ENCODE measurements at regions not wholly inside any gene's neighbourhood (a gene's known extent, or its start where the extent isn't known, plus 50 kb on each side); places are given as distances from the start of the nearest gene placed in this dataset.

DNA sequence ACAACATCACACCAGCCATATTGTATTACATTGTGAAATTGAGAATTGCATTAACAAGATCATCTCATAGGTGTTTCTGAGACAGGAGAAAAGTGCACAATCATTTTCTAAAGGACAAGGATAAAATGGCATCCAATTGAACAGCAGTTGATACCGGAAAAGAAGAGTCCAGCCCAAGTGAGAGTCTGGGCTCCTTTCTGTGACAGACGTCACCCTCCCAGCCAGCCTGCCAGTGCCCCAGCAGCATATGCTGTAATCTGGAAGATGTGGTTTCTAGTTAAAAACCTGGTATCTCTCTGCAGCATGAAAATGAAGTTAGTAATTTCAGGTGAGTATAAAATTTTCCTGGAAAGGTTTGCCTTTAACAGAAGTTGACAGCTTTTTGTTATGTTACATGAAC, 1531.7 kb upstream of the PIK3C3 start:
- DNase-seq: no peak
- 53 to 83% (median 63%) methylated on average over 2 of the region's 2 CpGs for WGBS, 4 donors
- Histone ChIP-seq H3K27me3 (no peaks in the 10 kb centered on the region), H3K4me3 (no peak overlapping the region), H3K27ac (no peak overlapping the region), H3K36me3 (no peaks in the 10 kb centered on the region), H3K9me3 (no peaks in the 10 kb centered on the region), H3K4me1 (no peaks in the 10 kb centered on the region)
- no peak for ATAC-seq
- no peak for TF ChIP-seq POLR2A (IDR thresholded peaks at IDR 0.05)
- TF ChIP-seq, protein P1, sequence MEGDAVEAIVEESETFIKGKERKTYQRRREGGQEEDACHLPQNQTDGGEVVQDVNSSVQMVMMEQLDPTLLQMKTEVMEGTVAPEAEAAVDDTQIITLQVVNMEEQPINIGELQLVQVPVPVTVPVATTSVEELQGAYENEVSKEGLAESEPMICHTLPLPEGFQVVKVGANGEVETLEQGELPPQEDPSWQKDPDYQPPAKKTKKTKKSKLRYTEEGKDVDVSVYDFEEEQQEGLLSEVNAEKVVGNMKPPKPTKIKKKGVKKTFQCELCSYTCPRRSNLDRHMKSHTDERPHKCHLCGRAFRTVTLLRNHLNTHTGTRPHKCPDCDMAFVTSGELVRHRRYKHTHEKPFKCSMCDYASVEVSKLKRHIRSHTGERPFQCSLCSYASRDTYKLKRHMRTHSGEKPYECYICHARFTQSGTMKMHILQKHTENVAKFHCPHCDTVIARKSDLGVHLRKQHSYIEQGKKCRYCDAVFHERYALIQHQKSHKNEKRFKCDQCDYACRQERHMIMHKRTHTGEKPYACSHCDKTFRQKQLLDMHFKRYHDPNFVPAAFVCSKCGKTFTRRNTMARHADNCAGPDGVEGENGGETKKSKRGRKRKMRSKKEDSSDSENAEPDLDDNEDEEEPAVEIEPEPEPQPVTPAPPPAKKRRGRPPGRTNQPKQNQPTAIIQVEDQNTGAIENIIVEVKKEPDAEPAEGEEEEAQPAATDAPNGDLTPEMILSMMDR (IDR thresholded peaks at IDR 0.05): no peak
- intact Hi-C loops (cut with DNase I): no loop called here

DNA sequence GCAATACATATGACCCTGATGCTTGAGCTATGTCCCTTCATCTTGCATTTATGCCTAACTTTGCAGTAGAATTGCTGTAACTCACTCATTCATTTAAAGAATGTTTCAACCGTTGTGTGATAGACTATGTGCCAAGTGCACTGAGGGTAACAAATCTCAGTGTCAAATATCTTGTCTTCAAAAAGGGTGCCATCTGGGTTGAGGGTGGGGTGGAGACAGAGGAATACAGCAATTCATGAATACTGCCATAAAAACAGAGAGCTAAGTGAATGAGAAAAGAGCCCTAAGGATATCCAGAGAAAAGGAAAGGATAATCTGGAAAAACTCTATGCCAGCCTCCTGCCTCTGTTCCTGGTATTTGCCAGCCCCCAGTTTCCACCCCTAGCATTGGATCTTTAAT, 1534.4 kb upstream of the PIK3C3 start:
- Histone ChIP-seq H3K9me3 (no peaks in the 10 kb centered on the region), H3K36me3 (no peaks in the 10 kb centered on the region), H3K4me3 (no peak overlapping the region), H3K27ac (no peak overlapping the region), H3K27me3 (no peaks in the 10 kb centered on the region), H3K4me1 (no peaks in the 10 kb centered on the region)
- no peak for DNase-seq
- WGBS, 4 donors: 51 to 65% (median 58%) methylated on average over 1 of the region's 1 CpG
- no peak for TF ChIP-seq POLR2A (IDR thresholded peaks at IDR 0.05)
- TF ChIP-seq, protein P1 (IDR thresholded peaks at IDR 0.05): no peak
- intact Hi-C loops (cut with DNase I): no loop called here
- no peak for ATAC-seq

DNA sequence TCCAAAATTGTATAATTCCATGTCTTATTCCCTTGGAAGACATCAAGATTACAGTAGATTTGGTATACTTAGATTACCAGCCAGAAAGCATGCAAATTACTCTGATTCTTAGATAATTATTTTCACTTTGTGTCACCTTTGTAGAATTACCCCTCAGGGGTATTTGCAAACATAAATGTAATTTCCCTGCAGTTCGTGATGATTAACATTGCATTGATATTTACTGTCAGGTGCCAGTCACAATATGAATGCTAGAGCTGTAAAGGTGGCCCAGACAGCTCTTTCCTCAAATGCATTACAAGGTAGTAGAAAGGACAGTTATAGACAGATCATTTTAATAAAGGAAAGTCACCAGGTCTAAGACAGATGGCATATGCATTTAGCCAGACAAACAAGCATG, 1537.5 kb upstream of the PIK3C3 start:
- H3K4me1 ChIP-seq: no peaks in the 10 kb centered on the region
- no peak overlapping the region for H3K27ac ChIP-seq
- WGBS, 4 donors: 73 to 76% (median 76%) methylated on average over 1 of the region's 1 CpG
- H3K27me3 ChIP-seq: no peaks in the 10 kb centered on the region
- no peak for ATAC-seq
- H3K36me3 ChIP-seq: no peaks in the 10 kb centered on the region
- intact Hi-C loops (cut with DNase I): no loop called here
- H3K4me3 ChIP-seq: no peak overlapping the region
- TF ChIP-seq POLR2A (IDR thresholded peaks at IDR 0.05): no peak
- TF ChIP-seq, protein P1 (IDR thresholded peaks at IDR 0.05): no peak
- DNase-seq: no peak
- H3K9me3 ChIP-seq: no peaks in the 10 kb centered on the region

DNA sequence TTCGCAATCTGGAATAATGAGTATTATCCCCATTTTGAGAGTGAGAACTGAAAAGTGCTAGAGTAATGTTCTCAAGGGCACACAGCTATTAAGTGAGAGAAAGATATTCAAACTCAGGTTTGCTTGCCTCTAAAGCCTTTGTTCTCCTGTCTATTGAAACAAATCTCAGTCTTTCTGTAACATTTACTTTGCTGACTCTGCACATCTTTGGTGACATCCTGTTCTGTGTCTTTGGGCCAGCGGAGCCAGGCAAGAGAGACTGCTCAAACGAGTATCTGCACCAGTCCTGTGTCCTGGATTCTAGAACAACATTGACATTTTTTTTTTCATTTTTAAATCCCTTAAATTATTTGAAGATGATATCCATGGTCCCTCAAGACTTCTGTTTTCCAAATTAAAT, 1539.2 kb upstream of the PIK3C3 start:
- Histone ChIP-seq H3K4me3 (no peak overlapping the region), H3K27me3 (no peaks in the 10 kb centered on the region), H3K4me1 (no peaks in the 10 kb centered on the region), H3K9me3 (no peaks in the 10 kb centered on the region), H3K36me3 (no peaks in the 10 kb centered on the region), H3K27ac (no peak overlapping the region)
- ATAC-seq (no peak), DNase-seq (no peak)
- TF ChIP-seq, protein P1 (IDR thresholded peaks at IDR 0.05): no peak
- no peak for TF ChIP-seq POLR2A (IDR thresholded peaks at IDR 0.05)
- 50 to 58% (median 56%) methylated on average over 3 of the region's 3 CpGs for WGBS, 4 donors
- intact Hi-C loops (cut with DNase I): no loop called here
